Coronary artery (tissue), 2 donors: ENCODE measurements at regions not wholly inside any gene's neighbourhood (a gene's known extent, or its start where the extent isn't known, plus 50 kb on each side); places are given as distances from the start of the nearest gene placed in this dataset.

Experiments used
- DNase-seq: peaks from one replicate; pipeline ENCODE4 v3.0.0-alpha.2; 2017; ENCODE audit warnings: low spot score
- H3K27ac ChIP-seq, 2 donors: fragments of 200-600 bp; sonication (generic); one replicate each; pipeline ENCODE4 v1.5.1; 2016 to 2019
- H3K4me3 ChIP-seq: fragments of 200-600 bp; sonication (generic); 2 replicates; pipeline ENCODE4 v1.5.1; 2016; ENCODE audit warnings: mild to moderate bottlenecking, moderate library complexity
- TF ChIP-seq, protein P1 (sequence below): fragments of 200-600 bp; sonication (generic); IDR thresholded peaks from one replicate; pipeline ENCODE4 v1.5.1; 2019; ENCODE audit warnings: antibody characterized with exemption

DNA sequence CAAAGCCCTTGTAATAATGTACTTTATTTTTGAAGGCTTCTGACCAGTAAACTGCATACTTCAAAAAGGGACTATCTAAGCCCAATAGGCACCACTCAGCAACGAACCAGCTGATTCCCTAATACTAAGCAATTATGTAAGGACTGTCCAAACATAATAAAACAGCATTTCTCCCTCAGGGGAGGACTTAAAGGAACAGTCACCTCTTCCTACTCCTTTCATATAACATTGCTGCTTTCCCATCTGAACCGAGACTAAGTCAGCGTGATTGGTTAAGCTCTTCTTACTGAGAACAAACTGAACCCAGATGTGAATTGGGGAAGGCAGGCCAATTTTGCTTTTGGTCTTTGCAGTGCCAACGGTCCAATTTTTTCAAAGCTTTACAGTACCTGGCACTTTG, 420.0 kb downstream of the METTL15 start:
- H3K4me3 ChIP-seq = no peak overlapping the region
- H3K27ac ChIP-seq = no peak overlapping the region
- DNase-seq = no peak
- TF ChIP-seq, protein P1, sequence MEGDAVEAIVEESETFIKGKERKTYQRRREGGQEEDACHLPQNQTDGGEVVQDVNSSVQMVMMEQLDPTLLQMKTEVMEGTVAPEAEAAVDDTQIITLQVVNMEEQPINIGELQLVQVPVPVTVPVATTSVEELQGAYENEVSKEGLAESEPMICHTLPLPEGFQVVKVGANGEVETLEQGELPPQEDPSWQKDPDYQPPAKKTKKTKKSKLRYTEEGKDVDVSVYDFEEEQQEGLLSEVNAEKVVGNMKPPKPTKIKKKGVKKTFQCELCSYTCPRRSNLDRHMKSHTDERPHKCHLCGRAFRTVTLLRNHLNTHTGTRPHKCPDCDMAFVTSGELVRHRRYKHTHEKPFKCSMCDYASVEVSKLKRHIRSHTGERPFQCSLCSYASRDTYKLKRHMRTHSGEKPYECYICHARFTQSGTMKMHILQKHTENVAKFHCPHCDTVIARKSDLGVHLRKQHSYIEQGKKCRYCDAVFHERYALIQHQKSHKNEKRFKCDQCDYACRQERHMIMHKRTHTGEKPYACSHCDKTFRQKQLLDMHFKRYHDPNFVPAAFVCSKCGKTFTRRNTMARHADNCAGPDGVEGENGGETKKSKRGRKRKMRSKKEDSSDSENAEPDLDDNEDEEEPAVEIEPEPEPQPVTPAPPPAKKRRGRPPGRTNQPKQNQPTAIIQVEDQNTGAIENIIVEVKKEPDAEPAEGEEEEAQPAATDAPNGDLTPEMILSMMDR = no peak

DNA sequence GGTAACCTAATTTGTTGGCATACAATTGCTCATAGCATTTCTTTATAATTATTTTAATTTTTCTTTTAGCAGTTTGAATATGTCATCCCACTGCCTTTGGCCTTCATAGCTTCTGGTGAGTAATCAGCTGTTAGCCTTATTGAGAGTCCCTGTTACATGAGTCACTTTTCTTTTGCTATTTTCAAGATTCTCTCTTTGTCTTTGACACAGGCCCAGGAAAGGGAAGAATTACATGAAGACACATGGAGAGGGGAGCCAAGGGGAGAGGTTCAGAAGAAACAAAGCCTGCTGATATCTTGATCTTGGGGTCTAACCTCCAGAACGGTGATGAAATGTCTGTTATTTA, 418.2 kb downstream of the METTL15 start:
- Histone ChIP-seq H3K27ac (no peak overlapping the region), H3K4me3 (no peak overlapping the region)
- TF ChIP-seq, protein P1 = no peak
- no peak for DNase-seq

DNA sequence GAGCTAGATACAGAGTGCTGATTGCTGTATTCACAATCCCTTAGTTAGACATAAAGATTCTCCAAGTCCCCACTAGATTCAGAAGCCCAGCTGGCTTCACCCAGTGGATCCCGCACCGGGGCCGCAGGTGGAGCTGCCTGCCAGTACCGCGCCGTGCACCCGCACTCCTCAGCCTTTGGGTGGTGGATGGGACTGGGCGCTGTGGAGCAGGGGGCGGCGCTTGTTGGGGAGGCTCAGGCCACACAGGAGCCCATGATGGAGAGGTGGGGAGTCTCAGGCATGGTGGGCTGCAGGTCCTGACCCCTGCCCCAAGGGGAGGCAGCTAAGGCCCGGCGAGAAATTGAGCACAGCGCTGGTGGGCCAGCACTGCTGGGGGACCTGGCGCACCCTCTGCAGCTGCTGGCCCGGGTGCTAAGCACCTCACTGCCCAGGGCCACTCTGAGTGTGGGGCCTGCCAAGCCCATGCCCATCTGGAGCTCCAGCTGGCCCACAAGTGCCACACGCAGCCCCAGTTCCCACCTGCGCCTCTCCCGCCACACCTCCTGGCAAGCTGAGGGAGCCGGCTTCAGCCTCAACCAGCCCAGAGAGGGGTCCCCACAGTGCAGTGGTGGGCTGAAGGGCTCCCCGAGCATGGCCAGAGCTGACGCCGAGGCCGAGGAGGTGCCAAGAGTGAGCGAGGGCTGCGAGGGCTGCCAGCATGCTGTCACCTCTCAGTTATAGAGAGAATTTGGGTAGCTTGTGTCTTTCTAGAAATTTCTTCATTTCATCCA, 417.6 kb downstream of the METTL15 start:
- TF ChIP-seq, protein P1 = no peak
- no peak for DNase-seq
- H3K4me3 ChIP-seq = no peak overlapping the region
- H3K27ac ChIP-seq = no peak overlapping the region

DNA sequence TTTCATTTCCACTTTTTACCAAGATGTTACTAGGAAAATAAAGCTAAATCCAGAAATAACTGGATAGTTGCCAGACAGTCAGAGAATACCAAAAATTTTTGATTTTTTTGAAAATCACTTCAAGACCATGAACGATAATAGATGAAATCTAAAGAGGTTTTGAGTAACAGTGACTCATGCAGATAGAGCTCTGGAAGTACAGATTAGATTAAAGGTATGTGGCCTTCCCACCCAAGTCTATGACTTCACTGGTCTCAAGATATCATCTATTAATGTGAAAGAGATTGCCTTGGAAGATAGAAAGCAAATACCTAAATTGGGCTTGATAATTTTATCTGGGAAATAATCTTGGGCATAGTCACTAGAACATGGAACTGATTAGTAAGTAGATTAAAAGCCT, 415.9 kb downstream of the METTL15 start:
- H3K4me3 ChIP-seq = no peak overlapping the region
- DNase-seq = no peak
- H3K27ac ChIP-seq = no peak overlapping the region
- TF ChIP-seq, protein P1 = no peak

DNA sequence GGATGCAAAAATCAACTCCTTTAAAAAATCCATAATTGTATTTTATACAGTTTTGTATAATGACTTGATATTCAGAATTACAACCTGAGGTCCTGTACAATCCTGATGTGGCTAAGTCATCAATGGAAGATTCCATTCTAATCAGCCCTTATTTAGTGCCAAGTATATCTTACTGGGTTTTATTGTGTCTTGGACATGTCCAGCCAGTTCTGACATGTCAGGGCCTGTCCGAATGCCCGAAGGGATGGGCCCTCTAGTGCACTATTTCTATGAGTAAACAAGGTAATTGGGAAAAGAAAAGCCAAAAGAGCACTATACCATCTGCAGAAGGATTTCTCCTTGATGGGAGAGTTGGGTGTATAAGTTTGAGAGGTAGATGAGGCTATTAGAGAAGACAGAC, 412.9 kb downstream of the METTL15 start:
- Histone ChIP-seq H3K4me3 (no peak overlapping the region), H3K27ac (no peak overlapping the region)
- TF ChIP-seq, protein P1 = no peak
- no peak for DNase-seq

DNA sequence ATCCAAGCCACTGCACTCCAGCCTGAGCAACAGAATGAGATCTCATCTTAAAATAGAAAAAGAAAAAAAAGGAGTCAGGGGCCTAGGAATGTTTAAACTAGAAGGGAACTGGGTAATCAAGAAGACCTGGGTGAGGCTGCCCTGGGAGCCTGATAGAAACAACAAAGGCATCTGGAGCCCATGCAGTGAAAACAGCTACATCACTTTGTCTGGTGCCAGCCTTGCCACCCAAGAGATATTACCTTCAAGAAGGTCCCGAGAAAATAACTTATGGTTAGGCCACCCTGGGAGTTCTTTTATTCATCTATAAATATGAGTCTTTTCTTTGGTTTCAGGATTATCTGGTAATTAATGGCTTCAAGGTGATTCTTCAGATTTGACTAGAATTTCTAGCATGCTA, 412.1 kb downstream of the METTL15 start:
- no peak overlapping the region for H3K27ac ChIP-seq
- no peak overlapping the region for H3K4me3 ChIP-seq
- TF ChIP-seq, protein P1 = no peak
- DNase-seq = no peak

DNA sequence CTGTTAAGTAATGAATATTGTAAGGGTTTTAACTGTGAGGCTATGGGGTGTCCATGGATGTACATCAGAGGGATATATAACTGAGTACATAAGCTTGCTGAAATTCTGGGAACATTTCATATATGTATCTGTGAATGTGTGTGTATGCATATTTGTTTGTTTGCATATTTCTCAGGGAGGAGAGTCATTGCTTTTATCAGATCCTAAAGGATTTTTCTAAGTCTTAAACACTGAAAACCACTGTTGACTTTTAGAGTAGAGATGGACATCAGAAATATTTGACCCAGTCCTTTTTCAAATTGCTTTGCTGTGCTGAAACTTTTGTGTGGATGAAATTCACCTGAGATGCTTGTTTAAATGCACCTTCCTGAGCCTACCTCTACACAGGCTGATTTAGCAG, 410.6 kb downstream of the METTL15 start:
- DNase-seq = no peak
- TF ChIP-seq, protein P1 = no peak
- H3K4me3 ChIP-seq = no peak overlapping the region
- H3K27ac ChIP-seq = no peak overlapping the region
